GM12891 (cell line): ENCODE measurements at regions not wholly inside any gene's neighbourhood (a gene's known extent, or its start where the extent isn't known, plus 50 kb on each side); places are given as distances from the start of the nearest gene placed in this dataset.

Experiments
- POLR2A ChIP-seq: IDR thresholded peaks from 2 replicates; pipeline ENCODE4 v1.6.1; 2011; ENCODE audit warnings: low read depth, low read length, control low read depth
- POLR2AphosphoS5 ChIP-seq: IDR thresholded peaks from 2 replicates; pipeline ENCODE4 v1.6.1; 2011; ENCODE audit warnings: low read depth, low read length, control low read depth
- POU2F2 ChIP-seq: IDR thresholded peaks from 2 replicates; pipeline ENCODE4 v1.6.1; 2011; ENCODE audit warnings: low read depth, mild to moderate bottlenecking, control low read depth, low read length, moderate library complexity
- SPI1 ChIP-seq: IDR thresholded peaks from 2 replicates; pipeline ENCODE4 v1.6.1; 2011; ENCODE audit warnings: low read depth, low read length, control low read depth
- TAF1 ChIP-seq: IDR thresholded peaks from 2 replicates; pipeline ENCODE4 v1.6.1; 2011; ENCODE audit warnings: low read depth, low read length, control low read depth

GRCh38 chr1:187627516-187627915 is 798.8 kb downstream of the PLA2G4A start:
- TF ChIP-seq POLR2AphosphoS5, result no peak
- no peak for TF ChIP-seq POLR2A
- TF ChIP-seq TAF1, result no peak
- TF ChIP-seq SPI1, result no peak
- TF ChIP-seq POU2F2, result no peak
